Progenitor cell of endocrine pancreas (in vitro differentiated cells): ENCODE measurements at regions not wholly inside any gene's neighbourhood (a gene's known extent, or its start where the extent isn't known, plus 50 kb on each side); places are given as distances from the start of the nearest gene placed in this dataset.

Source experiments
- DNase-seq: peaks from one replicate; pipeline ENCODE4 v3.0.0; 2021; ENCODE audit warnings: low spot score; ENCODE audit not compliant: unreplicated experiment
- H3K27ac Mint-ChIP-seq: 2 replicates; pipeline ENCODE4 v1.8.0; 2021; ENCODE audit warnings: mild to moderate bottlenecking, moderate library complexity, mixed read lengths
- H3K27me3 Mint-ChIP-seq: 2 replicates; pipeline ENCODE4 v1.8.0; 2021; ENCODE audit warnings: mixed read lengths
- H3K36me3 Mint-ChIP-seq: 2 replicates; pipeline ENCODE4 v1.8.0; 2022; ENCODE audit warnings: mixed read lengths; ENCODE audit not compliant: insufficient read depth
- H3K4me1 Mint-ChIP-seq: 2 replicates; pipeline ENCODE4 v1.8.0; 2021; ENCODE audit warnings: low read depth, mixed read lengths
- H3K4me3 Mint-ChIP-seq: 2 replicates; pipeline ENCODE4 v1.8.0; 2021; ENCODE audit warnings: low read depth, mild to moderate bottlenecking, moderate library complexity, mixed read lengths
- H3K9me3 Mint-ChIP-seq: 2 replicates; pipeline ENCODE4 v1.8.0; 2021; ENCODE audit warnings: low read depth, mixed read lengths
- CTCF ChIP-seq: fragments of 200-600 bp; sonication (generic); IDR thresholded peaks from one replicate; pipeline ENCODE4 v1.5.0; 2021; ENCODE audit warnings: antibody characterized with exemption, mild to moderate bottlenecking; ENCODE audit not compliant: unreplicated experiment

DNA sequence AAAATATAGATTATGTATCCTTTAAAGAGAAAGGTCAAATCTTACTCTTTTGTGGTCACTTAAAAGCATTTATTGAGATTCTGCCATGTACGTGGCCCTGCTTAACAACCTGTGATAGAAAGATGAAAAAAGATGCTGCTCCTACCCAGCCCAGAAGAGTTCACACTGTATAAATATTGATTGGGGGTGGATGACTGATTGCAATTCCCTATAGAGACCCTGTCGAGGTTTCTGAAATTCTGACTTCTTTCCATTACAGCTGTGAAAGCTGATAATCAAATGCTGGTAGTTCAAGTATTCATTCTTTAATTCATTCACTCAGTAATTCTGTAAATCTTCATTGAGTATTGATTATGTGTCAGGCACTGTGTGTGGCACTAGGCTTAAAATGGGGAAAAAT is 114.1 kb upstream of the CHL1 start:
- DNase-seq = no peak
- no peak overlapping the region for H3K4me3 Mint-ChIP-seq
- peaks cover 5% of the 10 kb centered on the region for H3K9me3 Mint-ChIP-seq
- peaks cover 9% of the 10 kb centered on the region for H3K27me3 Mint-ChIP-seq
- TF ChIP-seq CTCF = no peak
- H3K4me1 Mint-ChIP-seq = no peaks in the 10 kb centered on the region
- H3K36me3 Mint-ChIP-seq = no peaks in the 10 kb centered on the region
- H3K27ac Mint-ChIP-seq = no peak overlapping the region

DNA sequence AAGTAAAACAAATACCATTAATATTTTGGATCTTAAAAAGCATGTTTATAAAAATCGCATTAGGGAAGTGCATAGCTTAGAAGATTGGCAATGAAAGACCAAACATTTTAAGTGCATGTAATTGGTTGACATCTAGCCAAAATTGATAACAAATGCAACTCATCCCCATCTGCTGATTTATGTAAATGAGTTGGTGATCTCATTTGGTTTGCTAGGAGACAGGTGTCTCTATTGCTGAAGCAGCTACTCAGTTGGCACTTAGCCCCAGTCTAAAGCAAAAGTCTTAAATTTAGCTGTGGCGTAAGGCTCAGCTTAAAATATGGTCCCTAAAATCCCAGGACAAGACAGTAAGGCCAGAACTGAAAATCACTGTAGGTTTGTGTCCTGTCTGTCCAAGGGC is 113.5 kb upstream of the CHL1 start:
- no peak overlapping the region for H3K4me3 Mint-ChIP-seq
- no peaks in the 10 kb centered on the region for H3K36me3 Mint-ChIP-seq
- H3K27me3 Mint-ChIP-seq = peaks cover 14% of the 10 kb centered on the region
- peaks cover 5% of the 10 kb centered on the region for H3K9me3 Mint-ChIP-seq
- DNase-seq = no peak
- H3K4me1 Mint-ChIP-seq = no peaks in the 10 kb centered on the region
- TF ChIP-seq CTCF = no peak
- H3K27ac Mint-ChIP-seq = no peak overlapping the region

DNA sequence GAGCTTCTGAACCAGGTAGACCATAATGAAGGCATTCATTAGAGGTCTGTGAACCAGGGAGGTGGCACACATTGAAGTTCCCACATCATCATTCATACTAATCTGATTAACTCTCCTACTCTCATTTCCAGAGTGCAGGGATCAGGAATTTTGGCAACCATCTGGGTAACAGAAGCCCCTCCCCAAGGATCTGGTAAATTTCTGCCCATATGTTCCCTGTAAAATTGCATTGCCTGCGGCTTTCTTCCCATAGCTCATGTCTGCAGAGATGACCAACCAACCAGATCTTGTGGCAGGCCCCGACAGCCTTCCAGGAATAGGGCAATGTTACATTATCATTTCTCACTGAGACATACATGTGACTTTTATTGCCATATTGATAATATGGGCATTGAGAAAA is 111.4 kb upstream of the CHL1 start:
- peaks cover 28% of the 10 kb centered on the region for H3K27me3 Mint-ChIP-seq
- H3K9me3 Mint-ChIP-seq = peaks cover 3% of the 10 kb centered on the region
- no peaks in the 10 kb centered on the region for H3K4me1 Mint-ChIP-seq
- no peak overlapping the region for H3K27ac Mint-ChIP-seq
- H3K4me3 Mint-ChIP-seq = no peak overlapping the region
- no peak for TF ChIP-seq CTCF
- H3K36me3 Mint-ChIP-seq = no peaks in the 10 kb centered on the region
- no peak for DNase-seq

DNA sequence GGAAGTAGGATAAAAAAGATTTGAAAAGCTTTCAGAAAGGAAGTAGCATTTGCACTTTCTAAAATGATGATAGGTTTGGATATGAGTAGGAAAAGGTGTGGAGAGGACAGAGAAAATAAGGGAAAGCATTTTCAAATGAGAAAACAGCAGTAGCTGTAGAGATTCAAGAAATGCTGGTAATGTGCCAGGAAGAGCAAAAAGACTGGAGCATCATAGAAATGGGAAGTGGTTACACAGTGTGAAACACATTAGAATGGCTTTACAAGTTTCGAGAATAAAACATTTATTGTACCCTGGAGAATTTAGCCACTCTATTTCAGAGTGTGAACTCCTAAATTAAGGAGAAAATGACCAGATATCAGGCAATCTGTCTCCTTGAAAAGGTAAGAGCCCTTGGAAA is 108.3 kb upstream of the CHL1 start:
- Mint-ChIP-seq H3K4me1 (peaks cover 4% of the 10 kb centered on the region), H3K9me3 (no peaks in the 10 kb centered on the region), H3K4me3 (no peak overlapping the region), H3K27me3 (peaks cover 21% of the 10 kb centered on the region), H3K27ac (no peak overlapping the region), H3K36me3 (no peaks in the 10 kb centered on the region)
- DNase-seq = no peak
- TF ChIP-seq CTCF = no peak

DNA sequence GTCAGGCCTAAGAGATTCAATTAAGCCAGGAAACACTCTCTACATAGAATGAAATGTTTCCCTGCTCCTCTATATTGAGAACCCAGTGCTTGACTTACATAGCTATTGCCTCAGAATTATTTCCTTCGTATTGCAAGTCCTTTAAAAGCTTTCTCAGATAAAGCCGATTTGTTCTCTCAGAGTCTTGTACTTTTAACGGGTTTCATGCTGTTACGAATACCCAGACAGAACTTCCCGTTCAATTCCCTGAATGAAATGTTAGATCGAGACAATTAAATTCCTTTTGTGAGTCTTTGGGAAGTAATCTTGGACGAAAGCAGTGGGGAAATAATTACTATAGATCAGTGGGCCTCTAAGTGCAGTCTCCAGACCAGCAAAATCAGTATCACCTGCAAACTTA is 102.8 kb upstream of the CHL1 start:
- Mint-ChIP-seq H3K27me3 (peaks cover 15% of the 10 kb centered on the region), H3K27ac (no peak overlapping the region), H3K4me3 (no peak overlapping the region), H3K4me1 (peaks cover 6% of the 10 kb centered on the region), H3K36me3 (no peaks in the 10 kb centered on the region), H3K9me3 (no peaks in the 10 kb centered on the region)
- no peak for TF ChIP-seq CTCF
- DNase-seq = no peak
